HepG2 (cell line): ENCODE measurements at regions not wholly inside any gene's neighbourhood (a gene's known extent, or its start where the extent isn't known, plus 50 kb on each side); places are given as distances from the start of the nearest gene placed in this dataset.

Experiments
- ATAC-seq: fragments of 200-7000 bp; cut with Tn5 transposase; 3 replicates; pipeline ENCODE4 v1.9.1; 2020; ENCODE audit warnings: mild to moderate bottlenecking, moderate library complexity
- BruUV-seq: library from RNA; stranded (reverse); fragments of 400-500 nt; replicated peaks from 2 replicates; lab custom pipeline; 2021; lab: Mats Ljungman, UMichigan
- CTCF ChIA-PET: fragments of 300-600 bp; formaldehyde crosslinking; extraction: SDS; loops from one replicate; lab custom pipeline; 2021; ENCODE audit warnings: low total read pairs, inconsistent platforms, low intra/inter-chr PET ratio; lab: Yijun Ruan, JAX
- POLR2A ChIA-PET: fragments of 350-600 bp; sonication (Branson Sonifier 250); formaldehyde crosslinking; loops from one replicate; lab custom pipeline; 2020; ENCODE audit warnings: antibody characterized with exemption, inconsistent platforms; lab: Yijun Ruan, JAX
- DNase-seq: peaks from one replicate; pipeline ENCODE4 v3.0.0-alpha.2; 2015; ENCODE audit warnings: low spot score
- FAIRE-seq: peaks from 3 replicates; lab custom pipeline; 2011; peaks lifted over from hg19 to GRCh38; lab: Jason Lieb, UNC
- H2AFZ ChIP-seq: one replicate; pipeline ENCODE4 v1.6.1; 2011; ENCODE audit warnings: low read length, inconsistent platforms
- H3K27ac ChIP-seq: fragments of 300-600 bp; 3 replicates; pipeline ENCODE4 v1.8.0; 2011; ENCODE audit warnings: mixed run types, mild to moderate bottlenecking, mixed read lengths, low read length, inconsistent platforms; ENCODE audit not compliant: insufficient read depth; ENCODE audit errors: extremely low read length
- H3K27me3 ChIP-seq, 2 experiments: fragments of 200-600 bp in 1 of 2; 2 replicates in 1 of 2; 3 replicates in 1 of 2; pipeline versions ENCODE4 v1.6.0 to v1.8.0; 2011; ENCODE audit warnings: low read length in 2 of 2, mild to moderate bottlenecking in 2 of 2, moderate library complexity in 2 of 2, inconsistent platforms in 1 of 2; ENCODE audit not compliant: insufficient read depth in 2 of 2, control insufficient read depth in 1 of 2
- H3K36me3 ChIP-seq, 2 experiments: fragments of 200-600 bp in 1 of 2; replicated peaks in 1 of 2; 2 replicates in 1 of 2; 3 replicates in 1 of 2; pipeline versions ENCODE4 v1.5.1 to v1.8.0; 2011; ENCODE audit warnings: low read length in 2 of 2, inconsistent platforms in 1 of 2; ENCODE audit not compliant: insufficient read depth in 2 of 2, control insufficient read depth in 1 of 2
- H3K4me1 ChIP-seq: 2 replicates; pipeline ENCODE4 v1.5.1; 2012; ENCODE audit warnings: low read length, inconsistent platforms; ENCODE audit not compliant: insufficient read depth
- H3K4me2 ChIP-seq: 2 replicates; pipeline ENCODE4 v1.6.0; 2011; ENCODE audit warnings: low read depth, low read length, inconsistent platforms
- H3K4me3 ChIP-seq, 3 experiments: fragments of 200-600 bp in 1 of 3; sonication (generic), shearing (Covaris generic) in 1 of 3; replicated peaks in 1 of 3; 2 replicates each; pipeline ENCODE4 v1.5.1; 2011 to 2016; ENCODE audit warnings: low read length in 3 of 3, inconsistent platforms in 2 of 3, low read depth in 2 of 3, mild to moderate bottlenecking in 2 of 3, control low read depth in 1 of 3, mixed read lengths in 1 of 3; ENCODE audit not compliant: insufficient read depth in 1 of 3
- H3K79me2 ChIP-seq: one replicate; pipeline ENCODE4 v1.6.1; 2011; ENCODE audit warnings: low read length, inconsistent platforms; ENCODE audit not compliant: insufficient read depth
- H3K9ac ChIP-seq: 2 replicates; pipeline ENCODE4 v1.6.0; 2011; ENCODE audit warnings: mild to moderate bottlenecking, low read depth, low read length, inconsistent platforms; ENCODE audit not compliant: insufficient read depth
- H3K9me3 ChIP-seq: 2 replicates; pipeline ENCODE4 v1.5.1; 2012; ENCODE audit warnings: mild to moderate bottlenecking, low read length
- H4K20me1 ChIP-seq: 2 replicates; pipeline ENCODE4 v1.6.0; 2011; ENCODE audit warnings: inconsistent platforms, mild to moderate bottlenecking, low read length, moderate library complexity; ENCODE audit not compliant: insufficient read depth
- ADNP ChIP-seq: sonication (generic); formaldehyde crosslinking; IDR thresholded peaks from 2 replicates; pipeline ENCODE4 v1.4.0; 2020; ENCODE audit warnings: missing genetic modification reagents
- EEA1 ChIP-seq: sonication (generic); formaldehyde crosslinking; IDR thresholded peaks from 2 replicates; pipeline ENCODE4 v1.5.1; 2020; ENCODE audit warnings: mild to moderate bottlenecking, missing genetic modification reagents, borderline replicate concordance
- ETV6 ChIP-seq: sonication (generic); formaldehyde crosslinking; conservative IDR thresholded peaks from 2 replicates; pipeline ENCODE4 v1.4.0; 2020; ENCODE audit warnings: missing genetic modification reagents
- HNRNPLL ChIP-seq: fragments of 200-400 bp; formaldehyde crosslinking; IDR thresholded peaks from 2 replicates; pipeline ENCODE4 v1.6.1; 2017; ENCODE audit warnings: mild to moderate bottlenecking, low read depth, low read length; ENCODE audit not compliant: poor library complexity, severe bottlenecking
- NRL ChIP-seq: sonication (generic); formaldehyde crosslinking; IDR thresholded peaks from 2 replicates; pipeline ENCODE4 v1.5.0; 2020; ENCODE audit warnings: missing genetic modification reagents, mild to moderate bottlenecking, moderate library complexity, borderline replicate concordance
- PRMT3 ChIP-seq: sonication (generic); formaldehyde crosslinking; IDR thresholded peaks from 2 replicates; pipeline ENCODE4 v1.8.1; 2022; ENCODE audit warnings: low read depth, mild to moderate bottlenecking, moderate library complexity, missing genetic modification reagents, borderline replicate concordance
- ZNF335 ChIP-seq: sonication (generic); formaldehyde crosslinking; IDR thresholded peaks from 2 replicates; pipeline ENCODE4 v1.4.0; 2020; ENCODE audit warnings: missing genetic modification reagents
- ZNF563 ChIP-seq: sonication (generic); formaldehyde crosslinking; IDR thresholded peaks from 2 replicates; pipeline ENCODE4 v1.8.0; 2022; ENCODE audit warnings: mild to moderate bottlenecking, moderate library complexity, missing genetic modification reagents
- WGBS: methylation state at CpG from one replicate; pipeline ENCODE4 v1.1.6; 2017; ENCODE audit warnings: low lambda C conversion rate; 5-methylcytosine and 5-hydroxymethylcytosine counted together
- in situ Hi-C: cut with HindIII; loops from 2 replicates; pipeline ENCODE4 v1.10.0; 2017; ENCODE audit warnings: low pct_unique_long_range_greater_than_20kb; ENCODE audit not compliant: extremely low pct_ligation_motif_present
- intact Hi-C: fragments of 100-400 bp; cut with micrococcal nuclease; formaldehyde crosslinking; loops from one replicate; pipeline ENCODE4 v1.10.0; 2022; ENCODE audit not compliant: unreplicated experiment
- TF ChIP-seq, protein P1 (sequence below): sonication (generic); formaldehyde crosslinking; IDR thresholded peaks from 2 replicates; pipeline ENCODE4 v1.4.0; 2020; ENCODE audit warnings: missing genetic modification reagents, low read depth, mild to moderate bottlenecking, borderline replicate concordance
- TF ChIP-seq, protein P2 (sequence below): sonication (generic); formaldehyde crosslinking; IDR thresholded peaks from 2 replicates; pipeline ENCODE4 v1.8.1; 2023; ENCODE audit warnings: mild to moderate bottlenecking, inconsistent platforms, moderate library complexity, missing genetic modification reagents, borderline replicate concordance

DNA sequence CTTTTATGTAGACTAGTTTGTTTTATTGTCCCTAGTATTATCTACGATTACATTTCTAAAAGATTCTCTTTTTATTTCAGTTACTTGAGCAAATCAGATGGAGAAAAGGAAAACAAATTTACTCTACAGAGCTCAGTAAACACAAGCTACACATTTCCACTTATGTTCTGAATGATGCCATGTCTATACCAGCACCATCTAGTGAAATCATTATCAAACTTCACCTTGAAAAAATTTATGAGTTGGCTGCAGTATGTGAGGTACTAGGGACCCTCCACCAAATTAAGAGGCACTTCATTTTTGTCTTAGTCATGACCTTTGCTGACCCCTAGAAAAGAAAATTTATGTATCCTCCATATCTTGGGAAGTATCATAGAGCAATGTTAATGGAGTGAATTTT is 827.4 kb downstream of the SI start:
- Histone ChIP-seq H3K4me3 (no peak overlapping the region), H2AFZ (no peak overlapping the region), H3K27me3 (no peaks in the 10 kb centered on the region), H3K9ac (no peak overlapping the region), H3K36me3 (no peaks in the 10 kb centered on the region), H3K27ac (no peak overlapping the region), H3K4me1 (no peaks in the 10 kb centered on the region), H3K9me3 (no peaks in the 10 kb centered on the region), H4K20me1 (no peaks in the 10 kb centered on the region), H3K79me2 (no peaks in the 10 kb centered on the region), H3K4me2 (no peak overlapping the region)
- TF ChIP-seq NRL (no peak), ZNF563 (CRISPR knock-in tag) (no peak), ZNF335 (no peak), HNRNPLL (no peak), PRMT3 (CRISPR knock-in tag) (no peak), ETV6 (no peak), ADNP (CRISPR knock-in tag) (no peak), EEA1 (CRISPR knock-in tag) (no peak)
- TF ChIP-seq, protein P1, sequence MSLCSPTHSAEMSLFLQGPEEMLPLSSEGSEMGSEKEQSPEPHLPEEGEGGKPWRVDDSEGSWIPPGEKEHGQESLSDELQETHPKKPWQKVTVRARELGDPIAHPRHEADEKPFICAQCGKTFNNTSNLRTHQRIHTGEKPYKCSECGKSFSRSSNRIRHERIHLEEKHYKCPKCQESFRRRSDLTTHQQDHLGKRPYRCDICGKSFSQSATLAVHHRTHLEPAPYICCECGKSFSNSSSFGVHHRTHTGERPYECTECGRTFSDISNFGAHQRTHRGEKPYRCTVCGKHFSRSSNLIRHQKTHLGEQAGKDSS (CRISPR knock-in tag): no peak
- TF ChIP-seq, protein P2, sequence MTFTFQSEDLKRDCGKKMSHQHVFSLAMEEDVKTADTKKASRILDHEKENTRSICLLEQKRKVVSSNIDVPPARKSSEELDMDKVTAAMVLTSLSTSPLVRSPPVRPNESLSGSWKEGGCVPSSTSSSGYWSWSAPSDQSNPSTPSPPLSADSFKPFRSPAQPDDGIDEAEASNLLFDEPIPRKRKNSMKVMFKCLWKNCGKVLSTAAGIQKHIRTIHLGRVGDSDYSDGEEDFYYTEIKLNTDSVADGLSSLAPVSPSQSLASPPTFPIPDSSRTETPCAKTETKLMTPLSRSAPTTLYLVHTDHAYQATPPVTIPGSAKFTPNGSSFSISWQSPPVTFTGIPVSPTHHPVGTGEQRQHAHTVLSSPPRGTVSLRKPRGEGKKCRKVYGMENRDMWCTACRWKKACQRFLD: no peak
- DNase-seq (no peak), ATAC-seq (no peak), FAIRE-seq (no peak)
- ChIA-PET POLR2A (no interaction called here), CTCF (no interaction called here)
- no TSS peak for BruUV-seq
- intact Hi-C loops: no loop called here
- 3% methylated on average over 1 of the region's 1 CpG for WGBS
- in situ Hi-C loops: no loop called here
